ENCODE measurements at regions not wholly inside any gene's neighbourhood (a gene's known extent, or its start where the extent isn't known, plus 50 kb on each side); places are given as distances from the start of the nearest gene placed in this dataset.

GRCh38 chr11:97123237-97123636 lies 733.4 kb downstream of the JRKL start:
- no peak for DNase-seq (ENCODE audit: low read depth, low spot score)

DNA sequence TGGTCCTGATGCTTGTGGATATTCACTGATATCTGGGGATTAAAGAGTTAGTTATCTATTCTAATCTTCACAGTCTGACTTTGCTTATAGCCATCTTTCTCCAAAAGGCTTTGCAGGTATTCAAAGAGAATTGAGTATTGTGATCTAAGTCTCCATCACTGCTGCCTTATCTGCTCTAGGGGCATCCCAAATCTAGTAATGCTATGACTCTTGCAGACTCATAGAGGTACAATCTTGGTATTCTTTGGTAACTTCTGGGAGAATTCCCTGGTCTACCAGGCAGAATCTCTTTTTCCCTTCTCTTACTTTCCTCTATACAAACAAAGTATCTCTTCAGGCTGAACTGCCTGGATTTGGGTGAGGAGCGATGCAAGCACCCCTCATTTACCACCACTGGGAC lies 746.3 kb downstream of the JRKL start:
- DNase-seq (ENCODE audit: low read depth, low spot score): no peak

GRCh38 chr11:97140885-97141494 lies 751.2 kb downstream of the JRKL start:
- DNase-seq (ENCODE audit: low read depth, low spot score): no peak

DNA sequence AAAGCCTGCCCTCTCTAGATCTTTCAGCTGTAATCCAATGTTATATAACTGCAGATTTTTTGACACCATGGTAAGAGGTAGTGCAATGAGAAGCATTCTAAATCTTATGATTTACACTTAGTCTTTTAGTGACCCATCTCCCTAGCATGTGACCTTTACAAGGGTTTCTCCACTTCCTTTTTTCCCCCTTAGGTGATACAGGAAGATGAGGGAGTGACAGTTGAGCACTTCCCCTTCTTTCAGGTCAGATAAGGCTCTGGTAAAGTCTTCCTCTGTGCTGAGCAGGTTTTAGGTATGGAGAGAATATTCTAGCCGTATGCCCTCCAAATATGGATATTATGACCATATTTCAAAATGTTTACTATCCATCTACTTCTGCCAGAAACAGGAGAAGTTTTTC lies 753.6 kb downstream of the JRKL start:
- no peak for DNase-seq (ENCODE audit: low read depth, low spot score)

- DNase-seq (ENCODE audit: low read depth, low spot score): no peak
Measured at GRCh38 chr11:97149741-97150140, 759.9 kb downstream of the JRKL start.

GRCh38 chr11:97157221-97157740 lies 767.5 kb downstream of the JRKL start:
- no peak for DNase-seq (ENCODE audit: low read depth, low spot score)

DNA sequence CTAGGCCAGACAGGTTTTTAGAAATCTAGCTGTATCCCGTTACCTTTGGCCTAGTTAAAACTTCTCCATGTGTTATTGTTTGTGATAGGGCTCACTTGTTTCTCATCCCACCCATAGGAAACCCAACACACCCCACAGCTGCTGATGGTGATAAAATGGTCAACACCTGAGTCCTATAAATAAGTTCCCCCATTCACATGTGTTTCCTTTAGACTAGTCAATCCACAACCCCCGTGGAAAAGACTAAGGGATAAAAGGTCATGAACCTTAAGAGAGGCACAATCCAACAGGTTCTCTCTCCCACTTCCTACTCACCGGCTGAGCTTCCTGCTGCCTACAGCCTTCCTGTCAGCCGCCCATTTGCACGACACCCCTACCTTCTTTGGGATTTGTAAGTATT lies 768.4 kb downstream of the JRKL start:
- DNase-seq (ENCODE audit: low read depth, low spot score): no peak

DNA sequence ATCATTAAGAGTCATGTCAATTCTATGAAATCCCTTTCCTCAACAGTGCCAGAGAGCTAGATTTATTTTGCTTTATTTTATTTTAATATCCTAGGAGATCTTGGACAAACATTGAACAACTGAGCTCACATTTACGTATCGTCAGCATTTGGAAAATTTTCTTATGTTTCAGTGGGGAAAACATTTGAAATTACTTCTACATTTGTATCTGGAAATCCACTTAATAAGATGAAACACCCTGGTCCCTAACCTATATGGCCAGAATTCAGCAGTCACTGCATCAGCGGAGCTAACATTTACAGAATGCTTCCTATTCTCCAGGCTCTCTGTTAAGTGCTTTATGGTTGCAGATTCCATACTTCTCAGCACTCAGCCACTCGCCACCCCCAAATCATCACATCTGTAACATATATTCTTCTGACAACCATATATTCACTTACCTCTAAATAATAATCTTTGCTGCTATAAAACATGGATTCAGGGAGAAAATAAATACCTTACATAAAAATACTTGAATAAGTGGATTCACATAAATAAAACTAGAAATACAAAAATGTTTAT lies 773.9 kb downstream of the JRKL start:
- no peak for DNase-seq (ENCODE audit: low read depth, low spot score)

GRCh38 chr11:97201743-97202612 lies 812.2 kb downstream of the JRKL start:
- DNase-seq (ENCODE audit: low read depth, low spot score): no peak

- no peak for DNase-seq (ENCODE audit: low read depth, low spot score)
Measured at GRCh38 chr11:97202613-97203292, 812.9 kb downstream of the JRKL start.

DNA sequence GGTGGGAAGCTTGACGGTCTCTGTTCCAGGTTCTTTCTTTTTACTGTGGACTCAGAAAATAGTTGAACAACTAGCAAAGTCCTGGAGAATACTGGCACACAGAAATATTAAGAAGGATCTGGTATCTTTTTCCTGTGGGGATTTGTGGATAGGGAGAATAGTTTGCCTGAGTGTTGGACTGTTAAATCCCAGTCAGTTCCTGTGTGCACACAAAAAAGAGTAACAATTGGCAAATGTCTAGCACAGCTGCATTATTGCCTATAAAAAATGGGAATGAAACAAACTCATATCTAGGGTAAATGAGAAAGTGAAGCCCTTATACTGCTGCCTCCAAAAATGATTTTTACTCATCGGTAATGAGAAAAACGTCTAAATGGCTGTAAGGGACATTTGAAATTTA lies 828.2 kb downstream of the JRKL start:
- no peak for DNase-seq (ENCODE audit: low read depth, low spot score)

GRCh38 chr11:97223647-97224046 lies 833.8 kb downstream of the JRKL start:
- no peak for DNase-seq (ENCODE audit: low read depth, low spot score)

DNA sequence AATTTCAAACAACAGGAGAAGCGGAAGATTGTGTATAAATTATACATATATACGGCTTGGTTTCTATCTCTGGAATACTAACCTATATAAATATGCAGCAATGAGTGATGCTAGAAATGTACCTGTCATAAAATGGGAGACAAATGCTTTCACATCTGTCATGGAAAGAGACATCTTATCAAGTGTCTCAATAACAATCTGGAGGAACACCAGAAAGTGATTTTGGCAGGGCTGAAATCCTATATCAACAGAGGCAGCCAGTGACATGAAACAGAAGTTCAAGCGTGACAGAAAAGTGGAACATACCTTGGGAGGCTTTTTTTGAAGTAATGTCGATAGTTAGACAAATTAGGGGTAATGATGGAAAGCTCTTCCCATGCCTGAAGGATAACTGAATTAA lies 834.6 kb downstream of the JRKL start:
- no peak for DNase-seq (ENCODE audit: low read depth, low spot score)

- DNase-seq (ENCODE audit: low read depth, low spot score): no peak
Measured at GRCh38 chr11:97225794-97226193, 836.0 kb downstream of the JRKL start.

DNA sequence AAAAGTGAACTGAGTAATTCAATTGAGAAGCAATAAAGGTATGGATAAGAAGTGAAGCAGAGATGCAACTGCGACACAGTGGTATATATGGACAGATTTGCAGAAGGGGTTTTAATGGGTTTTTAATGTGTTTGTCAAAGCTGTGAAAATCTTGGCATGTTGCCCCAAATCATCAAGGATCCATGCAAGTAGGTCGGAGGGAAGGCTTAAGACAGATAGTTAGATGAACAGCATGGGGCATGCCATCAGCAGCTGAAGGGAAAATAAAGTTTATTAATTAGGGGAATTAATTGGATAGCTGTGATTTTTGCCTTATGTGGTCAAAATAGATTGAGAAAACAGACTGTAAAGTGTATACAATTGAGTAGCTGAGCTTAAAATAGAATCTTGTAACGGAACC lies 840.1 kb downstream of the JRKL start:
- no peak for DNase-seq (ENCODE audit: low read depth, low spot score)

- DNase-seq (ENCODE audit: low read depth, low spot score): no peak
Measured at GRCh38 chr11:97231231-97231630, 841.4 kb downstream of the JRKL start.

DNA sequence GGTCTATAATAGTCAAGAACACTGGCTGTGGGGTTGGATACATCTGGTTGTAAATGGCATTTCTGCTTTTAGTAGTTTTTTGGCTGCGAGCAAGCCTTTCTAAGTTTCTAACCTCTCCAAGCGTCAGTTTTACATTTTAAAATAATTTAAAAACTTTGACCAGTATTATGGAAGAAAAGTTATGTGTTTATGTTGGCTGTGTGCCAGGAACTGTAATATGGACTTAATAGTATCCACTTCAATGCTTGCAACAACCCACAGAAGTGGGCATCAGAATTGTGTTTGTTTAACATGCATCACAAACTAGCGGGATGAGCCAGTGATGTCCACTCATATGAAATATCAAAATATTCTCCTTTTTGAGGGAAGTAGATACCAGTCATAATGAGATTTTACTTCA lies 844.2 kb downstream of the JRKL start:
- DNase-seq (ENCODE audit: low read depth, low spot score): no peak

- no peak for DNase-seq (ENCODE audit: low read depth, low spot score)
Measured at GRCh38 chr11:97237151-97237550, 847.3 kb downstream of the JRKL start.

GRCh38 chr11:97247601-97248000 lies 857.8 kb downstream of the JRKL start:
- DNase-seq (ENCODE audit: low read depth, low spot score): no peak

DNA sequence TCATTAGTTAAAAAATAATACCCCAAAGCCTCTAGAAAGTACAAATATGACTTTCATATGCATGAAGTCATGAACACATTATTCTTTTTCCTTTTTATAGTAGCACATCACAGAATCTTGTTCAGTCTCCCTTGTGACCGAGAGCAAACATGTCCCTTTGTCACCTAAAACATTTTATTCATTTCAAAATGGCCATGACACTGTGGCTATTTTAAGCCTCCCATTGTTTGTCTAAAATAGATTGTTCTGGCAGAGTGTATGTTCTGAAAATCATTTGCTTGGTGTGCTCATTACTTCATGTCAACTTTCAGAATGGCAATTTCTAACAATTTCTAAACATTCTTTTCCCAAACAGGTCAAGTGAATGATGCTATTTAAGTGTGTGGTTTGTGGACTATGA lies 865.0 kb downstream of the JRKL start:
- no peak for DNase-seq (ENCODE audit: low read depth, low spot score)

- DNase-seq (ENCODE audit: low read depth, low spot score): no peak
Measured at GRCh38 chr11:97259434-97259833, 869.6 kb downstream of the JRKL start.

DNA sequence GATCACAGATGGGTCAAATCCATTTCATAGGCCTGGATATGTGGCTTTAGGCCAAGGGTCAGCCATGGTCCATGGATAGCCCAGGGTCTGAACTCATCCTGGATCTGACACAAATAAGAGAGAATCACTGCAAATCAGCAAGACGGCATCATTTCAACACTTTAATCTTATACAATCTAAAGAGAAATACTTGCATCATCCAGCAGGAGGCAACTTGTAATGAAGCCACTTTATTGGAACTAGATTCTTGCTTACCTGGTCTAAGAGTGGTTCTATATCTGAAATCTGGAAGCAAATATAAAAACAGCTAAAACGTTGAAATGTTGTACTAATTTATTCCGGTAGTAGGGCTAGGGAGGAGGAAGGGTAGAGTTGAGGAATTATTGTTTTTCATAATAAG lies 870.1 kb downstream of the JRKL start:
- DNase-seq (ENCODE audit: low read depth, low spot score): no peak

Data from smooth muscle cell of the brain vasculature (primary cell).